SU-DHL-6 (cell line): ENCODE measurements at regions not wholly inside any gene's neighbourhood (a gene's known extent, or its start where the extent isn't known, plus 50 kb on each side); places are given as distances from the start of the nearest gene placed in this dataset.
"Not testable (repeated sequence)": the region's sequence is repeated elsewhere in the genome, so short reads cannot be mapped to it uniquely, and the experiment has no call there.

ENCODE experiments used
- H2AFZ ChIP-seq: fragments of 200-600 bp; sonication (generic); 2 replicates; pipeline ENCODE4 v1.6.1; 2014; ENCODE audit warnings: low read depth, mild to moderate bottlenecking, moderate library complexity, mixed read lengths, antibody characterized with exemption, low read length; ENCODE audit not compliant: severe bottlenecking
- H3F3A ChIP-seq: fragments of 200-600 bp; shearing (Covaris generic); 2 replicates; pipeline ENCODE4 v1.6.0; 2016; ENCODE audit warnings: antibody characterized with exemption, mild to moderate bottlenecking; ENCODE audit not compliant: insufficient read depth
- H3K27ac ChIP-seq: fragments of 200-600 bp; sonication (generic); 2 replicates; pipeline ENCODE4 v1.5.1; 2016; ENCODE audit warnings: low read depth, mild to moderate bottlenecking, low read length, moderate library complexity, mixed read lengths
- H3K27me3 ChIP-seq: fragments of 200-600 bp; sonication (generic), shearing (Covaris generic); 2 replicates; pipeline ENCODE4 v1.6.0; 2014; ENCODE audit warnings: mild to moderate bottlenecking, low read length
- H3K36me3 ChIP-seq: fragments of 200-600 bp; sonication (generic); 2 replicates; pipeline ENCODE4 v1.6.1; 2014; ENCODE audit warnings: mild to moderate bottlenecking, low read length, mixed read lengths
- H3K4me2 ChIP-seq: fragments of 300-600, 200-600 bp; shearing (Covaris generic), sonication (generic); 2 replicates; pipeline ENCODE4 v1.6.0; 2014; ENCODE audit warnings: low read length, low read depth, mild to moderate bottlenecking; ENCODE audit not compliant: poor library complexity, severe bottlenecking
- H3K4me3 ChIP-seq: fragments of 200-600 bp; sonication (generic); 2 replicates; pipeline ENCODE4 v1.5.1; 2014; ENCODE audit warnings: antibody characterized with exemption, low read length, mild to moderate bottlenecking, mixed read lengths; ENCODE audit not compliant: insufficient read depth, poor library complexity, severe bottlenecking
- H3K79me2 ChIP-seq: fragments of 200-600 bp; sonication (generic); 2 replicates; pipeline ENCODE4 v1.6.1; 2014; ENCODE audit warnings: mild to moderate bottlenecking, low read length, moderate library complexity; ENCODE audit not compliant: insufficient read depth
- H3K9ac ChIP-seq: fragments of 200-600 bp; sonication (generic); 2 replicates; pipeline ENCODE4 v1.7.0; 2014; ENCODE audit warnings: mild to moderate bottlenecking, low read length
- H3K9me2 ChIP-seq: fragments of 200-600 bp; sonication (generic); replicated peaks from 2 replicates; pipeline ENCODE4 v1.6.1; 2014; ENCODE audit warnings: low read length; ENCODE audit not compliant: insufficient read depth
- H3K9me3 ChIP-seq: fragments of 200-600 bp; sonication (generic); 2 replicates; pipeline ENCODE4 v1.6.1; 2014; ENCODE audit warnings: low read length, mixed read lengths; ENCODE audit not compliant: insufficient read depth
- H4K20me1 ChIP-seq: fragments of 200-600 bp; sonication (generic); 2 replicates; pipeline ENCODE4 v1.6.1; 2014; ENCODE audit warnings: low read depth, mild to moderate bottlenecking, antibody characterized with exemption, low read length, moderate library complexity, mixed read lengths
- EZH2phosphoT487 ChIP-seq: fragments of 200-600 bp; sonication (generic), shearing (Covaris generic); conservative IDR thresholded peaks from 2 replicates; pipeline ENCODE4 v1.6.1; 2018; ENCODE audit warnings: mild to moderate bottlenecking, antibody characterized with exemption, low read length, moderate library complexity, mixed read lengths
- TF ChIP-seq, protein P1 (sequence below): fragments of 200-600 bp; sonication (generic); IDR thresholded peaks from one replicate; pipeline ENCODE4 v1.5.1; 2017; ENCODE audit warnings: antibody characterized with exemption, mild to moderate bottlenecking, low read length, moderate library complexity; ENCODE audit not compliant: insufficient read depth, poor library complexity, severe bottlenecking

GRCh38 chr2:142710336-142710735, 167.1 kb upstream of the KYNU start:
- TF ChIP-seq, protein P1, sequence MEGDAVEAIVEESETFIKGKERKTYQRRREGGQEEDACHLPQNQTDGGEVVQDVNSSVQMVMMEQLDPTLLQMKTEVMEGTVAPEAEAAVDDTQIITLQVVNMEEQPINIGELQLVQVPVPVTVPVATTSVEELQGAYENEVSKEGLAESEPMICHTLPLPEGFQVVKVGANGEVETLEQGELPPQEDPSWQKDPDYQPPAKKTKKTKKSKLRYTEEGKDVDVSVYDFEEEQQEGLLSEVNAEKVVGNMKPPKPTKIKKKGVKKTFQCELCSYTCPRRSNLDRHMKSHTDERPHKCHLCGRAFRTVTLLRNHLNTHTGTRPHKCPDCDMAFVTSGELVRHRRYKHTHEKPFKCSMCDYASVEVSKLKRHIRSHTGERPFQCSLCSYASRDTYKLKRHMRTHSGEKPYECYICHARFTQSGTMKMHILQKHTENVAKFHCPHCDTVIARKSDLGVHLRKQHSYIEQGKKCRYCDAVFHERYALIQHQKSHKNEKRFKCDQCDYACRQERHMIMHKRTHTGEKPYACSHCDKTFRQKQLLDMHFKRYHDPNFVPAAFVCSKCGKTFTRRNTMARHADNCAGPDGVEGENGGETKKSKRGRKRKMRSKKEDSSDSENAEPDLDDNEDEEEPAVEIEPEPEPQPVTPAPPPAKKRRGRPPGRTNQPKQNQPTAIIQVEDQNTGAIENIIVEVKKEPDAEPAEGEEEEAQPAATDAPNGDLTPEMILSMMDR = no peak
- no peak for TF ChIP-seq EZH2phosphoT487
- no peaks in the 10 kb centered on the region for H4K20me1 ChIP-seq
- no peaks in the 10 kb centered on the region for H3K79me2 ChIP-seq
- H3K4me2 ChIP-seq = no peak overlapping the region
- no peak overlapping the region for H3K9ac ChIP-seq
- no peak overlapping the region for H3K4me3 ChIP-seq
- H2AFZ ChIP-seq = no peak overlapping the region
- H3K9me3 ChIP-seq = no peaks in the 10 kb centered on the region
- H3F3A ChIP-seq = no peaks in the 10 kb centered on the region
- H3K36me3 ChIP-seq = no peaks in the 10 kb centered on the region
- no peaks in the 10 kb centered on the region for H3K27me3 ChIP-seq
- H3K27ac ChIP-seq = no peak overlapping the region
- no peaks in the 10 kb centered on the region for H3K9me2 ChIP-seq

DNA sequence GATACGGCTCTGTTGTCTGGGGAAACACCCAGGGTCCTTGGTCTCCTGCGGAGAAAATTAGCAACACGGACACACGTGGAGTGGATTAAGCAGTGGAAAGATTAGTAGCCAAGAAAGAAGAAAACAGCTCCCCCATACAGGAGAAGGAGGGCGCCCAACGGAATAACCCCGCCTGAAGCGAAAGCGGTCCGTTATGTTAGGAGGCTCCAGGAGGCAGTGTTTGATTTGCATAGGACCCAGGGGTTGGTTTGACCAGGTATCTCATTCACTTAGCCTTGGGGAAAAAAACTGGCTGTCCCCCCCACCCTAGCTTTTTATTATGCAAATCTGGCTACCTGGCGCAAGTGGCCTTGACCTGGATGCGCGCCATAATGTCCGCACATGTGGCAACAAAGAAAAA, 170.1 kb upstream of the KYNU start:
- Histone ChIP-seq H3K27ac (no peak overlapping the region), H2AFZ (no peak overlapping the region), H3F3A (no peaks in the 10 kb centered on the region), H3K9me2 (no peaks in the 10 kb centered on the region), H3K4me2 (no peak overlapping the region), H3K27me3 (no peaks in the 10 kb centered on the region), H3K79me2 (no peaks in the 10 kb centered on the region), H3K36me3 (no peaks in the 10 kb centered on the region), H3K4me3 (no peak overlapping the region), H4K20me1 (no peaks in the 10 kb centered on the region), H3K9ac (no peak overlapping the region), H3K9me3 (no peaks in the 10 kb centered on the region)
- no peak for TF ChIP-seq EZH2phosphoT487
- TF ChIP-seq, protein P1 = no peak

GRCh38 chr2:142702397-142702796, 175.1 kb upstream of the KYNU start:
- not testable (repeated sequence) for H3K4me3 ChIP-seq, H3K9me2 ChIP-seq, H4K20me1 ChIP-seq, H3K27me3 ChIP-seq, H3K4me2 ChIP-seq, H3K9ac ChIP-seq, H2AFZ ChIP-seq, H3K27ac ChIP-seq, H3F3A ChIP-seq, H3K9me3 ChIP-seq, H3K79me2 ChIP-seq, H3K36me3 ChIP-seq

DNA sequence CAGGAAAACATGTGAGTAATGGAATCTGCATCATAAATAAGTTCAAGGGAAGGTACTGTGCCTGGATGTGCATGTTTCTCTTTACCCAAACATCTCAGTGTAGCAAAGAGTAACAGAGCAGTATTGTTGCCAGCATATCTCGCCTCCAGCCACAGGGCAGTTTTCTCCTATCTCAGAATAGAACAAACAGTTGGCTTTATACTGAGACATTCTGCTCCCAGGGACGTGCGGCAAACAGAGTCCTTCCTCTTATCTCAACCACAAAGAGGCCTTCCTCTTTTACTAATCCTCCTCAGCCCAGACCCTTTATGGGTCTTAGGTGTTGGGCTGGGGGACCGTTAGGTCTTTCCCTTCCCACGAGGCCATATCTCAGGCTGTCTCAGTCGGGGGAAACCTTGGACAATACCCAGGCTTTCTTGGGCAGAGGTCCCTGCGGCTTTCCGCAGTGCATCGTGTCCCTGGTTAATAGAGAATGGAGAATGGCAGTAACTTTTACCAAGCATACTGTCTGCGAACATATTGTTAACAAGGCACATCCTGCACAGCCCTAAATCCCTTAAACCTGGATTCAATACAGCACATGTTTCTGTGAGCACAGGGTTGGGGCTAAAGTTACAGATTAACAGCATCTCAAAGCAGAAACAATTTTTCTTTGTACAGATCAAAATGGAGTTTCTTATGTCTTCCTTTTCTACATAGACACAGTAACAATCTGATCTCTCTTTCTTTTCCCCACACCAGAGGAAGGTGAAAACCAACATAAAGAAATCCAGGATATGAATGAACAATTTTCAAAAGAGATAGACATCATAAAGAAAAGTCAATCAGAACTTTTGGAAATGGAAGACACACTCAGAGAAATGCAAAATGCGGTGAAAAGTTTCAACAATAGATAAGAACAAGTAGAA, 181.9 kb upstream of the KYNU start:
- not testable (repeated sequence) for H3K79me2 ChIP-seq, H4K20me1 ChIP-seq, H3K4me3 ChIP-seq, H3K36me3 ChIP-seq, H3K27me3 ChIP-seq, H3K9me3 ChIP-seq, H3K9ac ChIP-seq, H3K27ac ChIP-seq, H3K4me2 ChIP-seq, H3F3A ChIP-seq, H3K9me2 ChIP-seq, H2AFZ ChIP-seq
